WTC11 (cell line): ENCODE measurements at regions not wholly inside any gene's neighbourhood (a gene's known extent, or its start where the extent isn't known, plus 50 kb on each side); places are given as distances from the start of the nearest gene placed in this dataset.

Experiments
- GABPB1 ChIP-seq: sonication (generic); formaldehyde crosslinking; IDR thresholded peaks from 2 replicates; pipeline ENCODE4 v1.8.1; 2023; ENCODE audit warnings: mild to moderate bottlenecking, missing genetic modification reagents
- TF ChIP-seq, protein P1 (sequence below): fragments of 200-600 bp; IDR thresholded peaks from 2 replicates; pipeline ENCODE4 v1.8.0; 2022; ENCODE audit warnings: antibody characterized with exemption

DNA sequence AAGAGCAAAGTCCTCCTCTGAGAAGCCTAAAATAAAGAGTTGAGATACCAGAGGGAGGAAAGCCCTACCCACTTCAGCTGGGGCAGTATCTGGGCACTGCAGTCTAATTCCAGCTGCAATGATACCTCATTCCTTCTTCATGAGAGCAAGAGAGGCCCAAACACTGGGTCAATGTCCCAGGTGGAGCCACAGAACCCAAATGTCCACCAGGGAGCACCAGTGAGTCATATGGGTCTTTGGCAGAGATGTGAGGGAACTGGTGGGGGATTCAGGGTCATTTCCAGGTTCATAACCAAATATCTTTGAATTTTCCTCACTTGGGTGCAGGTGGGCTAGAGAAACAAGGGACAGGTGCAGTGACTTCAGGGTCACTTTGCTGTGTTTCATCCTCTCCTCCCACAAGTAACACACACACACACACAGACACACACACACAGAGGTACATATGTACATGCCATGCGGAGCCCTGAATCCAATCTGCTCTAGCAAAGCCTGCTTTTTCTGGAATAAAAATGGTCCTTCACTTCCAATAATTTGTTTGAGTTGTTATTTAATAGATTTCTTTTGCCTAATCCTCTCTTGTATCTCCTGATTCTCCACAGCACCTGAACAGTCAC, 585.4 kb downstream of the SOX6 start:
- TF ChIP-seq GABPB1 (CRISPR knock-in tag): no peak
- TF ChIP-seq, protein P1, sequence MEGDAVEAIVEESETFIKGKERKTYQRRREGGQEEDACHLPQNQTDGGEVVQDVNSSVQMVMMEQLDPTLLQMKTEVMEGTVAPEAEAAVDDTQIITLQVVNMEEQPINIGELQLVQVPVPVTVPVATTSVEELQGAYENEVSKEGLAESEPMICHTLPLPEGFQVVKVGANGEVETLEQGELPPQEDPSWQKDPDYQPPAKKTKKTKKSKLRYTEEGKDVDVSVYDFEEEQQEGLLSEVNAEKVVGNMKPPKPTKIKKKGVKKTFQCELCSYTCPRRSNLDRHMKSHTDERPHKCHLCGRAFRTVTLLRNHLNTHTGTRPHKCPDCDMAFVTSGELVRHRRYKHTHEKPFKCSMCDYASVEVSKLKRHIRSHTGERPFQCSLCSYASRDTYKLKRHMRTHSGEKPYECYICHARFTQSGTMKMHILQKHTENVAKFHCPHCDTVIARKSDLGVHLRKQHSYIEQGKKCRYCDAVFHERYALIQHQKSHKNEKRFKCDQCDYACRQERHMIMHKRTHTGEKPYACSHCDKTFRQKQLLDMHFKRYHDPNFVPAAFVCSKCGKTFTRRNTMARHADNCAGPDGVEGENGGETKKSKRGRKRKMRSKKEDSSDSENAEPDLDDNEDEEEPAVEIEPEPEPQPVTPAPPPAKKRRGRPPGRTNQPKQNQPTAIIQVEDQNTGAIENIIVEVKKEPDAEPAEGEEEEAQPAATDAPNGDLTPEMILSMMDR: peak; percentile 40; the same call in 1 of the 2 replicates
